SKM-1 treated with dmso at 0.1 percent for 144 hours (cell line): ENCODE measurements at regions not wholly inside any gene's neighbourhood (a gene's known extent, or its start where the extent isn't known, plus 50 kb on each side); places are given as distances from the start of the nearest gene placed in this dataset.

Experiments
- DNase-seq: peaks from one replicate; lab custom pipeline; 2025; ENCODE audit not compliant: unreplicated experiment; lab: John Stamatoyannopoulos, UW

- no peak for DNase-seq
Measured at GRCh38 chr9:71210326-71210725, 88.9 kb upstream of the TRPM3 start.

- no peak for DNase-seq
Measured at GRCh38 chr9:71209890-71210289, 88.5 kb upstream of the TRPM3 start.

GRCh38 chr9:71202931-71203330, 81.5 kb upstream of the TRPM3 start:
- DNase-seq = no peak

GRCh38 chr9:71191708-71192107, 70.3 kb upstream of the TRPM3 start:
- no peak for DNase-seq

GRCh38 chr9:71183251-71183650, 61.8 kb upstream of the TRPM3 start:
- DNase-seq = no peak

GRCh38 chr9:71179183-71179582, 57.8 kb upstream of the TRPM3 start:
- DNase-seq = no peak

GRCh38 chr9:71177901-71178300, 56.5 kb upstream of the TRPM3 start:
- no peak for DNase-seq

- no peak for DNase-seq
Measured at GRCh38 chr9:71171517-71171916, 50.1 kb upstream of the TRPM3 start.
